Fibroblast of lung (primary cell): ENCODE measurements at regions not wholly inside any gene's neighbourhood (a gene's known extent, or its start where the extent isn't known, plus 50 kb on each side); places are given as distances from the start of the nearest gene placed in this dataset.

Experiments used
- DNase-seq, 2 donors: peaks; one replicate each; pipeline versions ENCODE4 v3.0.0 to v3.0.0-alpha.2; 2010; ENCODE audit warnings: low read depth in 2 of 2
- H2AFZ ChIP-seq: 2 replicates; pipeline ENCODE4 v1.5.1; 2012; ENCODE audit warnings: low read length, control low read depth, inconsistent platforms
- H3K27ac ChIP-seq: 2 replicates; pipeline ENCODE4 v1.5.1; 2011; ENCODE audit warnings: low read length, control low read depth; ENCODE audit not compliant: insufficient read depth
- H3K27me3 ChIP-seq: 2 replicates; pipeline ENCODE4 v1.5.1; 2011; ENCODE audit warnings: mild to moderate bottlenecking, low read length; ENCODE audit not compliant: control insufficient read depth, insufficient read depth
- H3K36me3 ChIP-seq: 2 replicates; pipeline ENCODE4 v1.5.1; 2011; ENCODE audit warnings: low read length; ENCODE audit not compliant: control insufficient read depth, insufficient read depth
- H3K4me1 ChIP-seq: 2 replicates; pipeline ENCODE4 v1.5.1; 2011; ENCODE audit warnings: low read length; ENCODE audit not compliant: control insufficient read depth, insufficient read depth; ENCODE audit errors: extremely low read depth
- H3K4me2 ChIP-seq: 2 replicates; pipeline ENCODE4 v1.5.1; 2011; ENCODE audit warnings: low read length, control low read depth; ENCODE audit not compliant: insufficient read depth; ENCODE audit errors: extremely low read depth
- H3K4me3 ChIP-seq, 4 experiments: fragments of 200-600 bp in 1 of 4; sonication (generic) in 1 of 4; replicated peaks in 1 of 4; 2 replicates each; pipeline ENCODE4 v1.5.1; 2011 to 2016; ENCODE audit warnings: low read length in 4 of 4, low read depth in 3 of 4, mild to moderate bottlenecking in 3 of 4, control low read depth in 2 of 4, inconsistent platforms in 1 of 4, mixed read lengths in 1 of 4; ENCODE audit not compliant: insufficient read depth in 1 of 4; ENCODE audit errors: control extremely low read depth in 1 of 4
- H3K79me2 ChIP-seq: 2 replicates; pipeline ENCODE4 v1.5.1; 2012; ENCODE audit warnings: mild to moderate bottlenecking, low read length, inconsistent platforms; ENCODE audit not compliant: control insufficient read depth, insufficient read depth
- H3K9ac ChIP-seq: 2 replicates; pipeline ENCODE4 v1.5.1; 2011; ENCODE audit warnings: mild to moderate bottlenecking, low read length, control low read depth; ENCODE audit not compliant: insufficient read depth
- H3K9me3 ChIP-seq: 2 replicates; pipeline ENCODE4 v1.5.1; 2012; ENCODE audit warnings: low read depth, low read length; ENCODE audit not compliant: control insufficient read depth, insufficient read depth
- H4K20me1 ChIP-seq: 2 replicates; pipeline ENCODE4 v1.5.1; 2011; ENCODE audit warnings: low read length; ENCODE audit not compliant: control insufficient read depth, insufficient read depth; ENCODE audit errors: extremely low read depth
- EZH2 ChIP-seq: IDR thresholded peaks from 2 replicates; pipeline ENCODE4 v1.5.1; 2012; ENCODE audit warnings: low read length, control low read depth, mild to moderate bottlenecking; ENCODE audit errors: missing control alignments
- TF ChIP-seq, protein P1 (sequence below), 2 donors: IDR thresholded peaks in 1 of 2; conservative IDR thresholded peaks in 1 of 2; 1 replicate in 1 of 2; 2 replicates in 1 of 2; pipeline ENCODE4 v1.5.1; 2011 to 2012; ENCODE audit warnings: low read length in 2 of 2, control low read depth in 1 of 2, inconsistent platforms in 1 of 2, low read depth in 1 of 2, mild to moderate bottlenecking in 1 of 2

DNA sequence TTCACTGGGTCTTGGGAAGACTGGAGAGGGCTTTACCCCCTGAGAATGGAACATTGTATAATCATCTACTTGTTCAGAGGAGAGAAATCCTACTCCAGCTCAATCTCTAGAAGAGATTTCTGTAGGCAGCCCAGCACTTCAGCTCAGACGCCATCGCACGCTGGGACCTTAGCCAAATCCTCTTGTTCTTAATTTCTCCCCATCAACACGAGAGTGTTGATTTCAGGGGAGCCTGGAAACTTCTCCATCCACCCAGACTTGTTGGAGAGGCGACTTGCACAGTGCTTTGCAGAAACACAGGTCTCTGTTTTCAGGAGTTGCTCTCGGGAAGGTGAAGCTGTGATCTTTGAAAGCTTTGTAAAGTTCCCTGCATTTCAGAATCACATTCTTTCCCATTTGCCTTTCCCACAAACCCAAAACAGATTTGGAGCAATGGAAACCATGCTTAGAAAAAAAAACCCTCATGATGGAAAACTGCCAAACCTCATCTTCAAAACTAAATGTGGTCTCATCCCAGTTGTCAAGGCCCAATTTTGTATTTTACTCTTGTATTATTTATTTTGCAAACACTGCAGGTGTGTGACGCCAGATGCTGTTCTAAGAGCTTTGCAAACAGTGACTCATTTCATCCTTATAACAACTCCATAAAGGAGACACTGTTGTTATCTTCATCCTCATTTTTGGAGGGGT, 60.9 kb downstream of the CALML3 start:
- peak in 1 of 2 donors; percentile 61 for DNase-seq
- no peaks in the 10 kb centered on the region for H3K4me1 ChIP-seq
- no peaks in the 10 kb centered on the region for H3K9me3 ChIP-seq
- no peaks in the 10 kb centered on the region for H3K36me3 ChIP-seq
- H3K79me2 ChIP-seq = no peaks in the 10 kb centered on the region
- no peak overlapping the region for H3K4me3 ChIP-seq
- no peak overlapping the region for H3K4me2 ChIP-seq
- H2AFZ ChIP-seq = no peak overlapping the region
- no peaks in the 10 kb centered on the region for H4K20me1 ChIP-seq
- TF ChIP-seq, protein P1, sequence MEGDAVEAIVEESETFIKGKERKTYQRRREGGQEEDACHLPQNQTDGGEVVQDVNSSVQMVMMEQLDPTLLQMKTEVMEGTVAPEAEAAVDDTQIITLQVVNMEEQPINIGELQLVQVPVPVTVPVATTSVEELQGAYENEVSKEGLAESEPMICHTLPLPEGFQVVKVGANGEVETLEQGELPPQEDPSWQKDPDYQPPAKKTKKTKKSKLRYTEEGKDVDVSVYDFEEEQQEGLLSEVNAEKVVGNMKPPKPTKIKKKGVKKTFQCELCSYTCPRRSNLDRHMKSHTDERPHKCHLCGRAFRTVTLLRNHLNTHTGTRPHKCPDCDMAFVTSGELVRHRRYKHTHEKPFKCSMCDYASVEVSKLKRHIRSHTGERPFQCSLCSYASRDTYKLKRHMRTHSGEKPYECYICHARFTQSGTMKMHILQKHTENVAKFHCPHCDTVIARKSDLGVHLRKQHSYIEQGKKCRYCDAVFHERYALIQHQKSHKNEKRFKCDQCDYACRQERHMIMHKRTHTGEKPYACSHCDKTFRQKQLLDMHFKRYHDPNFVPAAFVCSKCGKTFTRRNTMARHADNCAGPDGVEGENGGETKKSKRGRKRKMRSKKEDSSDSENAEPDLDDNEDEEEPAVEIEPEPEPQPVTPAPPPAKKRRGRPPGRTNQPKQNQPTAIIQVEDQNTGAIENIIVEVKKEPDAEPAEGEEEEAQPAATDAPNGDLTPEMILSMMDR (conservative IDR thresholded peaks at IDR 0.05 in 1 of 2, IDR thresholded peaks at IDR 0.05 in 1 of 2; ENCODE audit: low read depth in 1 of 2, low read length in 2 of 2) = no peak
- no peak for TF ChIP-seq EZH2
- H3K27ac ChIP-seq = no peak overlapping the region
- peaks cover 5% of the 10 kb centered on the region for H3K27me3 ChIP-seq
- H3K9ac ChIP-seq = no peak overlapping the region

DNA sequence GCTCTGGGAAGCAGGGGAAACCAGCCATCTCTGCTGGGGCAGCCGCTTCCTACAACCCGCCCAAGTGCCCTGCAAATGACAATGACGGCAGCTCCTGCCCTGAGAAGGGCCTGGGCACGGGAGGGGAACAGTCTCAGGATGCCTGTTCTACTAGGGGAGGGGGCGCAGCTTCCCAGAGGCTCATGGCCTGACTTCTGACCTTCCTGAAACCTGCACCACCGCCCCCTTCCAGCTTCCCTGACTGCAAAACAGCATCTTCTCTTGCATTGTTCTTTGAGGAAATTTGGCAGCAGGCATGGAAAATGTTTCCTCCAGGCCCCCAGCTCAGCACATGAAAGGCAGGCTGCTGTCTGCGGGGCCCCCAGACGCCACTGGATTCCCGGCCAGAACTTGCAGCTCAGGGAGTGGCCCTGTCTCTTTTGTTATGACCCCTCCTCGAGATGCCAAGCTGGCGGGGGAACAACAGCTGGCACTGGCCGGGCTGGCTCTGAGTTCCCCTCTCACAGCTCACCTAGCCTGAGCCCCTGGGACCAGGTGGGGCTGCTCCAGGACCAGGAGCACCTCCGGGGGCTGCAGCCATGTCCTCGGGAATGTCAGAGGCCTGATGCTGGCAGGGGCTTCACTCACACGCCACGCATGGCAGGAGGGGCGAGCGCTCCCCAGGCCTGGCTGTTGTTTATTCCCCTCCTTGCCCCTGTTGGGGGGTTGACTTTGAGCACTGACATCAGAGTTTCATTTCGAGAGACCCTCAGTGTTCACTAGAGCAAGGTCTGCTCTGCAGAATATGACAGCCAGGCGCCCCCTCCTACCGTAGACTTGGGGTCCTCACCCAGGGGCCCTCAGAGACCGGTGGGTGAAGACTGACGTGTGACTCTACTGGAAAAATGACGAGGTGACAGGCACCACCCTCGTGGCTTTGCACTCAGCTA, 62.7 kb downstream of the CALML3 start:
- no peak for DNase-seq
- Histone ChIP-seq H3K27me3 (peaks cover 5% of the 10 kb centered on the region), H3K4me2 (no peak overlapping the region), H2AFZ (no peak overlapping the region), H3K27ac (no peak overlapping the region), H3K9ac (no peak overlapping the region), H3K4me1 (no peaks in the 10 kb centered on the region), H3K9me3 (no peaks in the 10 kb centered on the region), H3K4me3 (no peak overlapping the region), H3K36me3 (no peaks in the 10 kb centered on the region), H4K20me1 (no peaks in the 10 kb centered on the region), H3K79me2 (no peaks in the 10 kb centered on the region)
- TF ChIP-seq EZH2 = no peak
- TF ChIP-seq, protein P1 (conservative IDR thresholded peaks at IDR 0.05 in 1 of 2, IDR thresholded peaks at IDR 0.05 in 1 of 2; ENCODE audit: low read depth in 1 of 2, low read length in 2 of 2) = no peak

DNA sequence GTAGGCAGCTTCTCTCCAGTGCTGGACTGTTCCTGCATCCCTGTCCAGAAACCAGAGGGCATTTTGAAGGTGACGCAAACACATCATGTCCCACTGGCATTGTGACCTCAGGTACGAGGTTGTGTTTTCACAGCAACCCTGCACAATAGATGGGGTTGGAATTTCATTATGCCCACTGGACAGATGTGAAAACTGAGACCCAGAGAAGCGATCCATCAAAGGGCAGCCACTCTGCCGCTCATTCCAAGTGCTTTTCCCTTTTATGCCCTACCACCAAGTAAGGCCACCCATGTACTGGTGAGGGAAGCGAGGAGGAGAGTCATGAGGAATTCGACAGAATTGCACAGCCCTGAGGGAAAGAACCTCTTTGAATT, 63.3 kb downstream of the CALML3 start:
- no peaks in the 10 kb centered on the region for H3K36me3 ChIP-seq
- H3K27ac ChIP-seq = no peak overlapping the region

More for the DNA sequence above, 63.3 kb downstream of the CALML3 start:
- H3K4me2 ChIP-seq = no peak overlapping the region
- H3K9ac ChIP-seq = no peak overlapping the region
- TF ChIP-seq, protein P1 (conservative IDR thresholded peaks at IDR 0.05 in 1 of 2, IDR thresholded peaks at IDR 0.05 in 1 of 2; ENCODE audit: low read depth in 1 of 2, low read length in 2 of 2) = no peak
- no peak for TF ChIP-seq EZH2
- DNase-seq = no peak
- H3K4me3 ChIP-seq = no peak overlapping the region
- no peak overlapping the region for H2AFZ ChIP-seq
- H3K27me3 ChIP-seq = peaks cover 5% of the 10 kb centered on the region
- no peaks in the 10 kb centered on the region for H3K79me2 ChIP-seq
- no peaks in the 10 kb centered on the region for H3K4me1 ChIP-seq
- H3K9me3 ChIP-seq = no peaks in the 10 kb centered on the region
- H4K20me1 ChIP-seq = no peaks in the 10 kb centered on the region
